GM12872 (cell line): ENCODE measurements at regions not wholly inside any gene's neighbourhood (a gene's known extent, or its start where the extent isn't known, plus 50 kb on each side); places are given as distances from the start of the nearest gene placed in this dataset.

Source experiments
- CTCF ChIP-seq: IDR thresholded peaks from 3 replicates; pipeline ENCODE4 v1.5.1; 2011; ENCODE audit warnings: low read depth, mild to moderate bottlenecking, low read length, moderate library complexity; ENCODE audit not compliant: insufficient read depth

- no peak for TF ChIP-seq CTCF
Measured at GRCh38 chr10:83654689-83655088, 484.6 kb upstream of the GHITM start.

GRCh38 chr10:83656924-83657323 is 482.4 kb upstream of the GHITM start:
- no peak for TF ChIP-seq CTCF

- TF ChIP-seq CTCF: no peak
Measured at GRCh38 chr10:83657487-83657886, 481.8 kb upstream of the GHITM start.

GRCh38 chr10:83663918-83664317 is 475.4 kb upstream of the GHITM start:
- TF ChIP-seq CTCF: no peak

- no peak for TF ChIP-seq CTCF
Measured at GRCh38 chr10:83666762-83667161, 472.5 kb upstream of the GHITM start.

- TF ChIP-seq CTCF: no peak
Measured at GRCh38 chr10:83667594-83667993, 471.7 kb upstream of the GHITM start.

GRCh38 chr10:83673316-83673715 is 466.0 kb upstream of the GHITM start:
- TF ChIP-seq CTCF: no peak

- TF ChIP-seq CTCF: peak; percentile 23; the same call in 1 of the 3 replicates
Measured at GRCh38 chr10:83677795-83678194, 461.5 kb upstream of the GHITM start.
